Activated CD4-positive, alpha-beta T cell treated with anti-CD3 and anti-CD28 coated beads, Interleukin-2, amount 50 U/mL, for 48 hours (primary cell): ENCODE measurements at regions not wholly inside any gene's neighbourhood (a gene's known extent, or its start where the extent isn't known, plus 50 kb on each side); places are given as distances from the start of the nearest gene placed in this dataset.
"Not testable (repeated sequence)": the region's sequence is repeated elsewhere in the genome, so short reads cannot be mapped to it uniquely, and the experiment has no call there.

Source experiments
- DNase-seq, 2 experiments: peaks; one replicate each; pipeline ENCODE4 v3.0.0-alpha.2; 2020

GRCh38 chr3:525415-525814 lies 328.9 kb downstream of the CHL1 start:
- no peak for DNase-seq

- DNase-seq: no peak
Measured at GRCh38 chr3:535566-536416, 339.2 kb downstream of the CHL1 start.

GRCh38 chr3:536417-536813 lies 339.9 kb downstream of the CHL1 start:
- DNase-seq: no peak

- DNase-seq: no peak
Measured at GRCh38 chr3:541062-541801, 344.7 kb downstream of the CHL1 start.

GRCh38 chr3:542021-542420 lies 345.5 kb downstream of the CHL1 start:
- no peak for DNase-seq

GRCh38 chr3:549636-550035 lies 353.1 kb downstream of the CHL1 start:
- DNase-seq: no peak

GRCh38 chr3:550471-550870 lies 353.9 kb downstream of the CHL1 start:
- DNase-seq: no peak

GRCh38 chr3:557972-558371 lies 361.4 kb downstream of the CHL1 start:
- DNase-seq: no peak

GRCh38 chr3:567488-568185 lies 371.1 kb downstream of the CHL1 start:
- DNase-seq: no peak

GRCh38 chr3:579529-579928 lies 383.0 kb downstream of the CHL1 start:
- not testable (repeated sequence) for DNase-seq

GRCh38 chr3:589066-589465 lies 392.5 kb downstream of the CHL1 start:
- DNase-seq: not testable (repeated sequence)

GRCh38 chr3:597304-597703 lies 400.7 kb downstream of the CHL1 start:
- DNase-seq: not testable (repeated sequence)

- DNase-seq: not testable (repeated sequence)
Measured at GRCh38 chr3:597746-598145, 401.2 kb downstream of the CHL1 start.

GRCh38 chr3:607480-607879 lies 410.9 kb downstream of the CHL1 start:
- DNase-seq: not testable (repeated sequence)

- DNase-seq: no peak
Measured at GRCh38 chr3:621714-622113, 425.2 kb downstream of the CHL1 start.

GRCh38 chr3:622314-622713 lies 425.8 kb downstream of the CHL1 start:
- DNase-seq: no peak

- DNase-seq: no peak
Measured at GRCh38 chr3:623914-624545, 427.5 kb downstream of the CHL1 start.

GRCh38 chr3:632571-633170 lies 436.1 kb downstream of the CHL1 start:
- DNase-seq: peak; percentile 24 to 47

GRCh38 chr3:634511-634910 lies 437.9 kb downstream of the CHL1 start:
- no peak for DNase-seq

GRCh38 chr3:635393-635792 lies 438.8 kb downstream of the CHL1 start:
- no peak for DNase-seq

- DNase-seq: no peak
Measured at GRCh38 chr3:643376-643775, 446.8 kb downstream of the CHL1 start.

GRCh38 chr3:655824-656223 lies 437.0 kb upstream of the CNTN6 start:
- no peak for DNase-seq

- DNase-seq: no peak
Measured at GRCh38 chr3:661356-661755, 431.5 kb upstream of the CNTN6 start.
